ENCODE measurements at regions not wholly inside any gene's neighbourhood (a gene's known extent, or its start where the extent isn't known, plus 50 kb on each side); places are given as distances from the start of the nearest gene placed in this dataset.

- no peaks in the 10 kb centered on the region for H3K9me3 Mint-ChIP-seq
- no peak overlapping the region for H3K27ac Mint-ChIP-seq
- H3K9me3 ChIP-seq (ENCODE audit: control insufficient read depth, insufficient read depth, low read length): no peaks in the 10 kb centered on the region
- ATAC-seq: no peak
- no peaks in the 10 kb centered on the region for H3K4me1 ChIP-seq (ENCODE audit: control insufficient read depth, insufficient read depth, low read length)
- H3K4me1 Mint-ChIP-seq: peaks cover 0 to 6% of the 10 kb centered on the region in 2 donors
- DNase-seq: no peak
- no peaks in the 10 kb centered on the region for H3K36me3 Mint-ChIP-seq
- no peaks in the 10 kb centered on the region for H3K27me3 ChIP-seq (ENCODE audit: control insufficient read depth, insufficient read depth, low read length)
- no peak overlapping the region for H3K27ac ChIP-seq (ENCODE audit: low read length)
- H3K4me3 ChIP-seq (ENCODE audit: low read length): no peak overlapping the region
- 84% methylated on average over 2 of the region's 3 CpGs for WGBS (ENCODE audit: insufficient coverage)
- H3K4me3 Mint-ChIP-seq: no peak overlapping the region
- no peak for TF ChIP-seq CTCF (IDR thresholded peaks at IDR 0.05)
- peaks cover 0 to 6% of the 10 kb centered on the region in 2 donors for H3K27me3 Mint-ChIP-seq (ENCODE audit: low read depth in 2 of 2)
- intact Hi-C loops (cut with micrococcal nuclease): no loop called here
- no peaks in the 10 kb centered on the region for H3K36me3 ChIP-seq (ENCODE audit: control insufficient read depth, insufficient read depth, low read length)
Measured at GRCh38 chr17:73875346-73875745, 231.1 kb upstream of the SDK2 start.

GRCh38 chr17:73877962-73878361, 233.7 kb upstream of the SDK2 start:
- WGBS (ENCODE audit: insufficient coverage): 69% methylated on average over 8 of the region's 9 CpGs
- H3K4me1 Mint-ChIP-seq: peaks cover 0 to 11% of the 10 kb centered on the region in 2 donors
- Histone ChIP-seq H3K4me1 (ENCODE audit: control insufficient read depth, insufficient read depth, low read length) (no peaks in the 10 kb centered on the region), H3K36me3 (ENCODE audit: control insufficient read depth, insufficient read depth, low read length) (no peaks in the 10 kb centered on the region), H3K27ac (ENCODE audit: low read length) (no peak overlapping the region), H3K27me3 (ENCODE audit: control insufficient read depth, insufficient read depth, low read length) (no peaks in the 10 kb centered on the region), H3K4me3 (ENCODE audit: low read length) (no peak overlapping the region), H3K9me3 (ENCODE audit: control insufficient read depth, insufficient read depth, low read length) (no peaks in the 10 kb centered on the region)
- no peak overlapping the region for H3K4me3 Mint-ChIP-seq
- H3K27me3 Mint-ChIP-seq (ENCODE audit: low read depth in 2 of 2): peaks cover 0 to 9% of the 10 kb centered on the region in 2 donors
- ATAC-seq (no peak), DNase-seq (no peak)
- intact Hi-C loops (cut with micrococcal nuclease): no loop called here
- TF ChIP-seq CTCF (IDR thresholded peaks at IDR 0.05): no peak
- H3K36me3 Mint-ChIP-seq: no peaks in the 10 kb centered on the region
- H3K9me3 Mint-ChIP-seq: no peaks in the 10 kb centered on the region
- no peak overlapping the region for H3K27ac Mint-ChIP-seq

- Histone ChIP-seq H3K4me1 (ENCODE audit: control insufficient read depth, insufficient read depth, low read length) (no peaks in the 10 kb centered on the region), H3K36me3 (ENCODE audit: control insufficient read depth, insufficient read depth, low read length) (no peaks in the 10 kb centered on the region), H3K27ac (ENCODE audit: low read length) (no peak overlapping the region), H3K27me3 (ENCODE audit: control insufficient read depth, insufficient read depth, low read length) (no peaks in the 10 kb centered on the region), H3K9me3 (ENCODE audit: control insufficient read depth, insufficient read depth, low read length) (no peaks in the 10 kb centered on the region), H3K4me3 (ENCODE audit: low read length) (no peak overlapping the region)
- Mint-ChIP-seq H3K36me3 (no peaks in the 10 kb centered on the region), H3K27ac (no peak overlapping the region), H3K27me3 (ENCODE audit: low read depth in 2 of 2) (peaks cover 0 to 9% of the 10 kb centered on the region in 2 donors), H3K4me3 (no peak overlapping the region), H3K4me1 (peaks cover 0 to 11% of the 10 kb centered on the region in 2 donors), H3K9me3 (no peaks in the 10 kb centered on the region)
- intact Hi-C loops (cut with micrococcal nuclease): no loop called here
- ATAC-seq (no peak), DNase-seq (no peak)
- TF ChIP-seq CTCF (IDR thresholded peaks at IDR 0.05): no peak
- 93% methylated on average over 14 of the region's 14 CpGs for WGBS (ENCODE audit: insufficient coverage)
Measured at GRCh38 chr17:73878923-73879322, 234.7 kb upstream of the SDK2 start.

GRCh38 chr17:73879987-73880386, 235.7 kb upstream of the SDK2 start:
- no peak for TF ChIP-seq CTCF (IDR thresholded peaks at IDR 0.05)
- Histone ChIP-seq H3K36me3 (ENCODE audit: control insufficient read depth, insufficient read depth, low read length) (no peaks in the 10 kb centered on the region), H3K27ac (ENCODE audit: low read length) (no peak overlapping the region), H3K27me3 (ENCODE audit: control insufficient read depth, insufficient read depth, low read length) (no peaks in the 10 kb centered on the region), H3K4me3 (ENCODE audit: low read length) (no peak overlapping the region), H3K4me1 (ENCODE audit: control insufficient read depth, insufficient read depth, low read length) (no peaks in the 10 kb centered on the region), H3K9me3 (ENCODE audit: control insufficient read depth, insufficient read depth, low read length) (no peaks in the 10 kb centered on the region)
- no peak for DNase-seq
- H3K4me1 Mint-ChIP-seq: peaks cover 0 to 6% of the 10 kb centered on the region in 2 donors
- H3K27ac Mint-ChIP-seq: no peak overlapping the region
- no peaks in the 10 kb centered on the region for H3K9me3 Mint-ChIP-seq
- H3K36me3 Mint-ChIP-seq: no peaks in the 10 kb centered on the region
- WGBS (ENCODE audit: insufficient coverage): 68% methylated on average over 5 of the region's 5 CpGs
- ATAC-seq: no peak
- intact Hi-C loops (cut with micrococcal nuclease): no loop called here
- H3K27me3 Mint-ChIP-seq (ENCODE audit: low read depth in 2 of 2): peaks cover 0 to 11% of the 10 kb centered on the region in 2 donors
- no peak overlapping the region for H3K4me3 Mint-ChIP-seq
